IMR-90 (cell line): ENCODE measurements at regions not wholly inside any gene's neighbourhood (a gene's known extent, or its start where the extent isn't known, plus 50 kb on each side); places are given as distances from the start of the nearest gene placed in this dataset.
A peak's percentile ranks its signal among the peaks of the same experiment; 100 is the strongest.

Experiments used
- CEBPB ChIP-seq: IDR thresholded peaks from 2 replicates; pipeline ENCODE4 v1.6.1; 2012; ENCODE audit warnings: low read depth, low read length, improper control_type of control experiment
- CHD1 ChIP-seq: IDR thresholded peaks from 2 replicates; pipeline ENCODE4 v1.6.1; 2012; ENCODE audit warnings: low read depth, low read length, improper control_type of control experiment
- FOS ChIP-seq: fragments of 150-350 bp; IDR thresholded peaks from 2 replicates; pipeline ENCODE4 v1.6.1; 2016; ENCODE audit warnings: low read depth, low read length
- MAFK ChIP-seq: IDR thresholded peaks from 2 replicates; pipeline ENCODE4 v1.6.1; 2012; ENCODE audit warnings: low read depth, low read length, improper control_type of control experiment
- NFE2L2 ChIP-seq: fragments of 150-350 bp; IDR thresholded peaks from 2 replicates; pipeline ENCODE4 v1.6.1; 2016; ENCODE audit warnings: low read depth, mild to moderate bottlenecking, low read length
- POLR2A ChIP-seq: IDR thresholded peaks from 2 replicates; pipeline ENCODE4 v1.6.1; 2012; ENCODE audit warnings: mild to moderate bottlenecking, low read depth, low read length
- RAD21 ChIP-seq: IDR thresholded peaks from 2 replicates; pipeline ENCODE4 v1.6.1; 2012; ENCODE audit warnings: low read length, improper control_type of control experiment
- RCOR1 ChIP-seq: IDR thresholded peaks from 2 replicates; pipeline ENCODE4 v1.6.1; 2012; ENCODE audit warnings: mild to moderate bottlenecking, low read length, improper control_type of control experiment; ENCODE audit not compliant: insufficient replicate concordance
- RFX5 ChIP-seq: IDR thresholded peaks from 2 replicates; pipeline ENCODE4 v1.8.0; 2012; ENCODE audit warnings: low read depth, mild to moderate bottlenecking, low read length, moderate library complexity
- SMC3 ChIP-seq: fragments of 150-350 bp; IDR thresholded peaks from 2 replicates; pipeline ENCODE4 v1.6.1; 2016; ENCODE audit warnings: low read depth, mild to moderate bottlenecking, antibody characterized with exemption, low read length, moderate library complexity
- TF ChIP-seq, protein P1 (sequence below): conservative IDR thresholded peaks from 2 replicates; pipeline ENCODE4 v1.5.1; 2012; ENCODE audit warnings: mild to moderate bottlenecking, low read depth, low read length, improper control_type of control experiment
- TF ChIP-seq, protein P2 (sequence below): fragments of 150-350 bp; IDR thresholded peaks from 2 replicates; pipeline ENCODE4 v1.6.1; 2017; ENCODE audit warnings: mild to moderate bottlenecking, antibody characterized with exemption, low read length, low read depth

DNA sequence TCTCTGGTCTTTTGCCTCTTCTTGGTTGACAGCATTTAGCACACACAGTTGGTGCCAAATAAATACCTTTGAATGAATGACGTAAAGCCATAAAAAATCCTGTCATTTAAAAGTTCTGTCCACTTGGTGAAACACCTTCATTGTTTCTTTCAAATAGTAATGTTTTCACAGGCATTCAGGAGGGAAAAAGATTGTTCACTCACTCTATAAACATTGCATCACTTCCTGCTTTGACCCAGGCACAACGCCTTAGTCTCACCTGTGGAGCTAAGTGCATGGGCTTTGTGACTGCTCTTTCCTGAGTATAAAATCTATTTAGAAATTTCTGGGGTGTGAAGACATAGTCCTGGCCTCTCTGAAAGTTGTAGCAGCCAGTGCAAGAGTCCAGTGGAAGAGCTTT lies 88.9 kb upstream of the CXCL14 start:
- TF ChIP-seq, protein P1, sequence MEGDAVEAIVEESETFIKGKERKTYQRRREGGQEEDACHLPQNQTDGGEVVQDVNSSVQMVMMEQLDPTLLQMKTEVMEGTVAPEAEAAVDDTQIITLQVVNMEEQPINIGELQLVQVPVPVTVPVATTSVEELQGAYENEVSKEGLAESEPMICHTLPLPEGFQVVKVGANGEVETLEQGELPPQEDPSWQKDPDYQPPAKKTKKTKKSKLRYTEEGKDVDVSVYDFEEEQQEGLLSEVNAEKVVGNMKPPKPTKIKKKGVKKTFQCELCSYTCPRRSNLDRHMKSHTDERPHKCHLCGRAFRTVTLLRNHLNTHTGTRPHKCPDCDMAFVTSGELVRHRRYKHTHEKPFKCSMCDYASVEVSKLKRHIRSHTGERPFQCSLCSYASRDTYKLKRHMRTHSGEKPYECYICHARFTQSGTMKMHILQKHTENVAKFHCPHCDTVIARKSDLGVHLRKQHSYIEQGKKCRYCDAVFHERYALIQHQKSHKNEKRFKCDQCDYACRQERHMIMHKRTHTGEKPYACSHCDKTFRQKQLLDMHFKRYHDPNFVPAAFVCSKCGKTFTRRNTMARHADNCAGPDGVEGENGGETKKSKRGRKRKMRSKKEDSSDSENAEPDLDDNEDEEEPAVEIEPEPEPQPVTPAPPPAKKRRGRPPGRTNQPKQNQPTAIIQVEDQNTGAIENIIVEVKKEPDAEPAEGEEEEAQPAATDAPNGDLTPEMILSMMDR: no peak
- TF ChIP-seq POLR2A (no peak), RCOR1 (no peak), CHD1 (no peak), FOS (no peak), MAFK (no peak), CEBPB (peak; percentile 4; the same call in 1 of the 2 replicates), NFE2L2 (no peak), RFX5 (no peak), RAD21 (no peak), SMC3 (no peak)
- TF ChIP-seq, protein P2, sequence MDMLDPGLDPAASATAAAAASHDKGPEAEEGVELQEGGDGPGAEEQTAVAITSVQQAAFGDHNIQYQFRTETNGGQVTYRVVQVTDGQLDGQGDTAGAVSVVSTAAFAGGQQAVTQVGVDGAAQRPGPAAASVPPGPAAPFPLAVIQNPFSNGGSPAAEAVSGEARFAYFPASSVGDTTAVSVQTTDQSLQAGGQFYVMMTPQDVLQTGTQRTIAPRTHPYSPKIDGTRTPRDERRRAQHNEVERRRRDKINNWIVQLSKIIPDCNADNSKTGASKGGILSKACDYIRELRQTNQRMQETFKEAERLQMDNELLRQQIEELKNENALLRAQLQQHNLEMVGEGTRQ: no peak
